SKM-1 treated with dmso at 0.1 percent for 144 hours (cell line): ENCODE measurements at regions not wholly inside any gene's neighbourhood (a gene's known extent, or its start where the extent isn't known, plus 50 kb on each side); places are given as distances from the start of the nearest gene placed in this dataset.

ENCODE experiments used
- DNase-seq: peaks from one replicate; lab custom pipeline; 2025; ENCODE audit not compliant: unreplicated experiment; lab: John Stamatoyannopoulos, UW

DNA sequence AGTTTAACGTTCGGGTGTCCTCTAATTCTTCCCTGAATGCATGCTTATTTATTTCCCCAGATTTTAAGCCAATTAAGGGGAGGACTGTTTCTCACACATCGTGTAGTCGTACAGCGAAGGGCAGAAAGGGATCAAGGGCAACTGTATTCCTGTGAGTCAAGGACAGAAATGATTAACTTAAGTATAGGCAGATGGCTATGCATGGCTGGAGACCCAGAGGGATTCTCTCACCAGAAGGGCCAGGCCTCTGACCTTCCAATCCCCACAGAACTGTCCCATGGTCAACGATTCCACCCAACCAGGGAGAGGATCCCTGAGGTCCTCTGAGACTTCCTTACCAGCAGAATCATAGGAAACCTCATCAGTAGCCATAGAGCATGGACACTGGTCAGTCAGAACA, 161.8 kb upstream of the MAP1B start:
- DNase-seq: no peak

DNA sequence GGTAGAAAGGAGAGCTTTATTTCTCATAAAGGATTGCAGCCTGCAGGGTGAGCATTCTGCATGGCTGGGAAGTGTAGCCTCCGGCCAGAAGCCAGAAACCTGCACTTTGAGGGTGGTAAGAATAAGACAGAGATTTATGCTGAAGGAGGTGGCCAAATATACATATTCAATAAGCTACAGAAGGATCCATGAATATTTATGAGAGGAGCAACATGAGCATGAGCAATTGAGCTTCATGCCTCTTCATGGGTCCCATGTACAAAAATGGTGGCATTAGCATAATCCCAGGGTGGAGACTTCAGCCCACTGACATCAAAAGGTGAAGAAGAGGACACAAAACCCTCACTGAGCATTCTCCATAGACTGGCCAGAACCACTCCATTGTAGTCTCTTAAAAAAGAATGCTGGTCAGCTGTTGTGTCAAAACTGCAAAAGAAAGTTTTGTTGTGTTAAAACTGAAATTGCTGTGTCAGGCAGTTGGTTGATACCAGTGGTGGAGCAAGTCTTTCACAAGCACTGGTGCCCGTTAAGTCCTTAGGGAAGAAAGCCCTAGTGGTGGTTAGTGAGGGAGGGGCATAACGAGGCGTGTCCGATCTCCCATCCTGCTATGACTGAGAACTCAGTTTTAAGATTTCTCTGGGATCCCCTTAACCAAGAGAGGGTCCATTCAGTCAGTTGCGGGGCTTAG, 160.8 kb upstream of the MAP1B start:
- no peak for DNase-seq

DNA sequence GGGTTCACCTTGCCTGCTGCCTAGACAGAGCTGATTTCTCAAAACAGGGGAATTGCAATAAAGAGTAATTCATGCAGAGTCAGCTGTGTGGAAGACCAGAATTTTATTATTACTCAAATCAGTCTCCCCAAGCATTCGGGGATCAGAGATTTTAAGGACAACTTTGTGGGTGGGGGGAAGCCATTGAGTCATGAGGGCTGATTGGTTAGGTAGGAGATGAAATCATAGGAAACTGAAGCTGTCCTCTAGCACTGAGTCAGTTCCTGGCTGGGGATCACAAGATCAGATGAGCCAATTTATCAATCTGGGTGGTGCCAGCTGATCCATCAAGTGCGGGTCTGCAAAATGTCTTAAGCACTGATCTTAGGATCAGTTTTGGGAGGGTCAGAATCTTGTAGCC, 159.1 kb upstream of the MAP1B start:
- no peak for DNase-seq

DNA sequence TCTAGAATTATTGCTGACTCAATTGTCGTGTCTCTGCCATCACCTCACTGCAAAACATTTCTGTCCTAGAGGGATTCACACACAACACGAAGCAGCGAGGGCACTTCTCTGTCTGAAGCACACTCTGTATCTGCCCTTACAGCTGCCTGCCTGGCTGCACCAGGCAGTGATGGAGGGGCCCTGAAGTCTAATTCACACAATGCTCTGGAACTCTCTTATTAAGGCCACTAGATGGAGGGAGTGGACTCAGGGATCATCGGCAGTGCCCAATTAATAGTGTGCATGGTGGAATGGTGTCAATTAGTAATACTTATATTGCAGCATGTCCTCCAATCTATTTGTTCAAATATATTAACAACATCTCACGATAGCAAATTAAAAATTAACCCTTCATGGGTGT, 157.5 kb upstream of the MAP1B start:
- DNase-seq: no peak

DNA sequence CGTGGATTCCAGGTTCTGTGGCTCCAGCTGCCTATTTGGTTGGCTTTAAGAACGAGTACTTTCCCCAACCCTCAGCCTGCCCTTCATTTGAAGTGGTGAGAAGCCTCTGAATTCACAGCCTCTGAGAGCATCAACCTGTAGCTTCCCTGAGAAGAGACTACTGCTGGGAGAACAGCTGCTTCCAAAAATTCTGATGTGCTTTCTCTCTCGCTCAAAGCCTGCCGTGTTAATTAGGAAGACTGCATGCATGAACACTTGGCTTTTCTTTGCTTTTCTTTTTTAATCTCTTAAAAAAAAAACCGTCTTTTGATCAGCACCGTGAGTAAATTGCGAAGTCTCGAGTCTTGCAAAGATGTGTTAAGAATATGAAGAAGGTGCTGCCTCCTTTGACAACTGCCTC, 153.4 kb upstream of the MAP1B start:
- DNase-seq: no peak

DNA sequence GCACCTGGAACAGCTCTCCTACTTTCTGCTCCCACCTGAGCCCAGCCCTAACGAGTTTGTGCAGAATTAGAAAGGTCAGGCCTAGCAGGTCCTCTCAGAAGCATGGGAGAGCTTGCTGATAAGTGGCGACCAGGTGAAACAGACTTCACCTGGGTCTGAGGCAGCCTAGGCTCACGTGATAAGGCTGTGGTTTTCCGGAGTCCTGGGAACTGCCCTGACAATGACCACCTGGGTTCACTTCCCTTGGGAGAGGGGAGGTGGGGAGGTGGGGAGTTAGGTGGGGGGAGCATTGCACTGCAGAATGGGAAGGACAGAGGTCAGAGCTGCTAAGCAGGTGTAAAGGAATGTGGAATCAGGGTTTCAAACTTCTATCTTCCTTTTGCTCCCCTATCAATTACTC, 152.9 kb upstream of the MAP1B start:
- no peak for DNase-seq

DNA sequence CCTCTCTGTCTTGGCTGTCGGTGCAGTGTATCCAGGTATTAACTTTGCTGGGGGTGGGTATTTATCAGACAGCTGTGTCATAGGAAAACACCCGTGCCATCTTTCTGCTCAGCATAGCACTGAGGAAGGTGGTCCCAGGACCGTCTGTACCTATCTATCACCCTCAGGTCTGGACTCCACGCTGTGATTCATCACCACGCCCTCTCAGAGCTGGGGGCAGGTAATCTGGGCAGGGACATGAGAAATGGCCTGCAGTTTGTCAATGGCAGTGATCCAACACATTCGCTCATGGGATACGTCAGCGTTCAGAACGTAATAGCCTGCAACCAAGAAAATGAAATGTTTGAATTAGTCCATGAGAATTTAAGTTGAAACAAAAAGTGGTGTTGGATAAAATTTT, 151.6 kb upstream of the MAP1B start:
- DNase-seq: no peak

DNA sequence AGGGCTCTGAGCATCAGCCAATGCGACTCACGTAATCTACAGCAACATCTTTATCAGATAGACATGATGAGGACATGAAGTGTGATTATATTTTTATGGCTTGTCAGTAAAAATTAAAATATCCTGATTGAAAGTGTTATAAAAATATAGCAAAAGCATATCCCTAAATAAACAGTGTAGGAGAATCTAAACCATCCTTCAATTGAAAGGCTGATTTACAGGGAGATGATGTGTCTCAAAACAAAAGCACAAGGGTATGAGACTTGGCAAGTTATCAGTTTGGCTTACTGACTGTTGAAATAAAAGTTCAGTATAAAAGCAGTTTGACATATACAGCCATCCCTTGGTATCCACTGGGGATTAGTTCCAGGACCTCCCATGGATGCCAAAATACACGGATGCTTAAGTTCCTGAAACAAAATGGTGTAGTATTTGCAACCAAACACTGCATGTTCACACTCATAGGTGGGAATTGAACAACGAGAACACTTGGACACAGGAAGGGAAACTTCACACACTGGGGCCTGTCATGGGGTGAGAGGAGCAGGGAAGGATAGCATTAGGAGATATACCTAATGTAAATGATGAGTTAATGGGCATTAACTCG, 149.9 kb upstream of the MAP1B start:
- no peak for DNase-seq

DNA sequence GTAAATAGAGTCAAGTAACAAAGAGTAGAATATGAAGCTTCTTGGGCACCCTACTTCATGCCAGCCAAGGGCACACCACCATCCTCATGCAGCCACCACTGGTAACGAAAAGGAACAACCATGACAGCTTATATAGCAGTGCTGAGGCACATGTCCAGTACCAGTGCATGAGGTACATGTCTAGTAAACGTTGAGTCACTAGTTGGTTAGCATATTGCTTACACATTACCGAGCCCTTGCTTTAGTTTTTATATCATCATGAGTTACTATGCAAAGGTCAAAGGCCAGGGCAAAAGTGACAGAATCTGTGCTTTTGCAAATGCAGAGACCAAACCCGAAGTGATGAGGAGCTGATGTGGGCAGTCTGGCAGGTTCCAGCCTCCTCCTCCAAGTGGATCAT, 147.1 kb upstream of the MAP1B start:
- DNase-seq: no peak

DNA sequence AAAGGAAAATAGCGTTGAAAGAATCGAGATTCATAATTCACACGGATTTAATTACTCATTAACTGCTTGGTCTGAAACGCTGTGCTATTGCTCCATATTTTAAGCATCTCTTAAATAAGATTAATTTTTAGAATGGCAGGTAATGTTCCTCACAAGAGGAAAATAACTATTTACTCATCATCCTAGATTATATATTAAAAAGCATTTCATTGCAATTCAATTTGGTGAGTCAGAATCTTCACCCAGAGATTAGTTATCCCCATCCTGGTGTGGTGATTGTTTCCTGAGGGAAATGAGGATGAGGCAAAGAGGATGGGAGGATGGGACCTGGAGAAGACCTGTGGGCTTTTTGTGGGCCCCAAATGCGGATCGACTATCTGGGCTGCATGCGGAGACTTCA, 145.5 kb upstream of the MAP1B start:
- no peak for DNase-seq

DNA sequence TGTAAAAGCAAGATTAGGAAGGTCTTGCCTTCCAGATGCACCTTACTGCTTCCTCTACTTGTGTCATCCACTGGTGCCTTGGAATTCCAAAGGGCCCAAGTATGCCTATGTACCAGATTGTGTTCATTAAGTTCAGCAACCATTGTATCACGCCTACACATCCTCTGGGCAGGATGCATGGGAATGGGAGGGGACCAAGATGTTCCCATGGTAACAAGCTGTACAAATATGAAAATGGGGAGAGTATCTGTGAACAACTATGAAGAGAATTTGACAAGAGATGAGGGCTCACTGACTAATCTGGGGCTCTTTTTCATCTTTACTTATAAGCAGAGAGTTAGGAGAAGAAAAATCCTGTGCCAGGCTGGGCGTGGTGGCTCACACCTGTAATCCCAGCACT, 137.8 kb upstream of the MAP1B start:
- no peak for DNase-seq

DNA sequence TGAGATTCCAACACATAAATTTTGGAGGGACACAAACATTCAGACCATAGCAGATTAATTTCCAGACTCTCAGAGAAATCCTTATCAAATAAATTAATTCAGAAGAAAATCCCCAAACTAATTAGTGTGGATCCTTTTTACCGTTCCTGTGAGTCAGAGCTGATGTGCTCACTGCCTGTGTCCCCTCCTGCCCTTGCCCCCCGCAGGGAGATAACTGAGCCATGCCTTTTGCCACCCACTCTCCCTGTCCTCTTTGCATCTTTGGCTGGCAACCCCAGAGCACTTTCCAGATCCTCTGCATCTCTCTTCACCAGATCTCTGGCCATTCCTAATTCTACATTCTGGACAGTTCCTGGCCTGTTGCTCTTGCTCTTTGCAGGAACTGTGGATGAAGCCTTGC, 135.4 kb upstream of the MAP1B start:
- DNase-seq: no peak

DNA sequence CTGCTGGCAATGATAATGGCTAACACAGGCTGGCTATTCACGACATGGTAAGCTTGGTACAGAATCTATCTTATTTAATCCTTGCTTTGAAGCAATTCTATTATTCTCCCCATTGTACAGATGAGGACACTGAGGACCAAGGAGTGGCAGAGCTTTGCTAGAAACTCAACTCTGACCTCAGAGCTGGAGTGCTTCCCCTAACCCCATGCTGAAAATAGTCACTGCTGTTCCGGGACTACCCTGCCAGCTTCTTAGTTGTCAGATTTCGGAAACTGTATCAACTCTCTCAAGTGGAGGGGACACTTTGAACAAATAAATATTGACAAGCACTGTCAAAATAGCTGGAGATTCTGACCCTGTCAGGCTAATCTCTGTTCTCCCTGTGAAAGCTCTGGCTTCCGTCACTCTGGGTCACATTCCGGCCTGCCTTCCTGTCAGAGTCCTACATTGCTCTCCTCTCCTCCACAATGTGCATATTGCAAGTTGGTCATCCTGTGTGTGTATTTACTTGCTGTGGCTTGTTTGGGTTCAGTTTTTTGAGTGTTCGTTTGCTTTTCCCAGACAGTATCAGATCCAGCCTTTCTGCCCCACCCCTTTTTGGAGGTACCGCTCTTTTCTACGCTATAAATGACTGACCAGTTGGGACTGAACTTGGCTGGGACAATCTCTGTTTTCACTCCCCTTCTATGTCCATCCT, 134.3 kb upstream of the MAP1B start:
- no peak for DNase-seq

DNA sequence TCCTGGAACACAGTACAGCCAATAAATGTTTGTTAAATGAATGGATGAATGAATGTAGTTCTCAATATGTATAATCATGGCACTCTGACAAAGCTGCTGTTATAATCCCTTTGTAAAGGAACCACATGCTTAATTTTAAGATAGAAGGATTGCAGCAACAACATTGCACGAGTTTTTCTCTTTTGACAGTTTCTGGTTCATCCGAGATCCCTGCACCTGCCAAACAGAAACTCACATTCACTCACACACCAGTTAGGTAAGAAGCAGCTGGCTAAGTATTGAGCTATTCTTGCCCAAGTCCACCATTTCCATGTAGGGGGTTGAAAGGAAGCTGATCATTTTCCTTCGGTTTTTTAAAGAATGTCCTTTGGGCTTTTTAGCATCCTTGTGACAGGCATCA, 133.7 kb upstream of the MAP1B start:
- DNase-seq: no peak

DNA sequence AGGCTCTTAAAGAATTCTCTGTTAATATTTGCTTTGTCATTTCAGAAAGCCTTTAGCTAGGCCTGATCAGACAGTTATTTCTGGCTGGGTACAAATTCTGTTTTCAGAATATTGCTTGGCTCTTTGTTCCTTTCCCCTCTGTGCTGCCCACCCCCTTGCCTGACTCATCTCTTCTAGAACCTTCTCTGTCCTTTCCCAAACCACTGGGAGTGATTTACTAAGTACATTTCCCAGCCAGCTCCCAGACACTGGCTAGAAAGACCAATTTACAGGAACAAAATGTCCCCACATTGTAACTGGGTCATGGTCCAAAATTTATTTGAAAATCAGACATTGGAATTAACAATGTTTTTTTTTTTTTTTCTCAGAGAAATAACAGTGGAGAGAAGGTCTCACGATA, 133.1 kb upstream of the MAP1B start:
- no peak for DNase-seq

DNA sequence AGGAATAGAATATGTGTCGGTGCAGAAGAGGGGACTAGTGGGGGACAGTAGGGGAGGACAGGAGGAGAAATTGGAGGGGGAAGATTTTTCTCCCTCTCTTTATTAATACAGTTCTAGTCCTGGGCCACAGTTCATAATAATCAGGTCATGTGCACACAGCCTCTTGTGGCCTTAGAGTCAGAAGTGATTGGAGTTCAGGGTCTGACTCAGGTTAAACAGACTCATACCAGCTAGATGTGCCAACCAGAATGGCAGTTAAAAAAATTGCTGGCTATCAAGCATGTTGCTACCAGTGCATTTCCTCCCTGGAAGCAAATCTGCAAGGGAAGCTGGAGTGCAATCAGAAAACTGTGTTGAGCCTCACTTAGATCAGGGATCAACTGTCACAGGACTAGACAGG, 132.7 kb upstream of the MAP1B start:
- no peak for DNase-seq

DNA sequence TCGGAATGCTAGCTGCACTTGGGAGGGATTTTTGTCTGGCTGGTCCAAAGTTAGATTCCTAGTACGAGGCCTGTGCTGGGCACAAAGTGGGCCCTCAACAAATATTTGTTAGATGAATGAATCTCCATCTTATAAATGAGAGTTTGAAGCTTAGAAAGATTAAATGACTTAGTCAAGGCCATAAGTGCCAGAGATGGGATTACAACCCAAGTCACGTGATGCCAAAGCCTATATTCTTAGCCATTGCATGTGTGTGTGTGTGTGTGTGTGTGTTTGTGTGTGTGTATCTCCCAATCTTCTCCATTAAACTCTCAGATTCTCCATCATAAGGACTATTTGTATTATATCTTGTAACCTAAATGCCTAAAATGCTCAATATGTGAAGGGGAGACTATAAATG, 130.8 kb upstream of the MAP1B start:
- DNase-seq: no peak

DNA sequence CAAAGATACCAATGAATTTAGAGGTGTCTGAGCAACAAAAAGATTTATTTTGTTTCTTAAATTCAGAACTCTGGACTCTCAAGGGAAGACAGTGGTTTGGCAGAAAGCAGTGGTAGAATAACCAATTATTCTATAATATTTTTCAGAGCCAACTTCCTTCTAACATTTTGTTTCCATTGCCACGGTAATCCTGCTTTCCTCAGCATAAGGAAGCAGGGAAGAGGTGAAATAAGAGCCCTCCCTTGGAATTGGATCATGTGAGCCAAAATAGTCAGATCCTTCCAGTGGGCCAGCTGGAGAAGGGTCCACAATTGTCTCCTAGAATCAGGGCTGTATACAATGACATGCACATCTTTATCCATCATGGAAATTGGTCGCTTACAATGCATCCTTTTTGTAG, 130.0 kb upstream of the MAP1B start:
- no peak for DNase-seq

DNA sequence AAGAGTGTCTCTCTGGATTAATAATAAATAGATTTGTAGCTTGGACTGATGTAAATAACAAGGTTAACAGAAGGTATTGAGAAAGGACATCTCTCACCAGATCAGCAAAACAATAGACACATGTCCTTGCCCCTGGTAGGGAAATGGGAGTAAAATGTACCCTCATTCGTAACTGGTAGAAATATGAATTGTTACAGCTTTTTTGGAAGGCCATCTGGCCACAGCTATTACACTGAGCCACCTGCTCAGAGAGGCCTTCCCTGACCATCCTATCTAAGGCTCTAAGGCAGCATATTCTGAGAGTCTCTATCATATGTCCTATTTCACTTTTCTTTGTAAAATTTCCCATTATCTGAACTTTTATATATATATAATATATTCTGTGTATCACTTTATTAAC, 129.1 kb upstream of the MAP1B start:
- DNase-seq: no peak

DNA sequence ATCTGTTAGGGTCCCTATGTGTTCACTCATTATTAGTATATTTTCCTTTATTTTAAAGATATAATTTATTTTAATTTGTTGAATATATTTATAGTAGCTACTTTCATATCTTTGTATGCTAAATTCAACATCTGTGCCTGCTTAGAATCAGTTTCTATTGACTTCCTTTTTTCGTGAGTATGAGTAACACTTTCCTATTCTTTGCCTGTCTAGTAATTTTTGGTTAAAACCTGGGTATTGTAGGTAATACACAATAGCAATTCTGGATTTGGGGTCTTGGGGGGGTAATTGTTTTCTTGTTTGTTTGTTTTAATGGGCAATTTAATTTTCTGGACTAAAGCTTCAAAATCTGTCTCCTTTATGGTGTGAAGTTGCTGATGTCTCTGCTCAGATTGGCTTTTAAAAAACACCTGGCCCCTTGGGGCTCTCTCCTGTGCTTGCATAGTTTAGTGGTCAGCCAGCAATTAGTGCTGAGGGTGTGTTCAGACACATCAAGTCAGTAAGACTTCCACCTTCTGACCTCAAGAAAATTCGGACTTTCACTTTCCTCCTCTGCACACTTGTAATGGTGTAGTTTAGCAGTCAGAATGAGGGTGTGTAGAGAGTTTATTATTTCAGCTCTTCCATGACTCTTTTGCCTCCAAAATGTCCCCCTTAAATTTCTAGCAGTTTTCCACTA, 124.4 kb upstream of the MAP1B start:
- no peak for DNase-seq

DNA sequence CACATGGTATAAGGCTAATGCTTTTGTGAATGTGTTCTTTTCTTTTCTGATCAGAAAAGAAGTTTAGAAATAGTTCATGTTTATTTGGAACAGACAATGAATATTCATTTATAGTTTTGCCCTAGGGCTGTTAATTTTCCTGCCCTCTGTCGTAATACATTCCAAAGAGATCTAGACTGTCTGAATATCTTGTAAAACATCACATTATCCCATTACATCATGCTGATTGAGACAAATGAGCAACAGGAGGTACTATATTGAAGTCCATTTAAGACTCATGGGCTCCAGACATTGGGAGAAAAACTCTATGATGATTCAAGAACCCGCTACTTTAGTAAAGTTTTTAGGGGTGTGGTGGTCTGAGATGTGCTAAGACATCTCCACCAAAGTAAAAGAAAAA, 121.2 kb upstream of the MAP1B start:
- DNase-seq: no peak

DNA sequence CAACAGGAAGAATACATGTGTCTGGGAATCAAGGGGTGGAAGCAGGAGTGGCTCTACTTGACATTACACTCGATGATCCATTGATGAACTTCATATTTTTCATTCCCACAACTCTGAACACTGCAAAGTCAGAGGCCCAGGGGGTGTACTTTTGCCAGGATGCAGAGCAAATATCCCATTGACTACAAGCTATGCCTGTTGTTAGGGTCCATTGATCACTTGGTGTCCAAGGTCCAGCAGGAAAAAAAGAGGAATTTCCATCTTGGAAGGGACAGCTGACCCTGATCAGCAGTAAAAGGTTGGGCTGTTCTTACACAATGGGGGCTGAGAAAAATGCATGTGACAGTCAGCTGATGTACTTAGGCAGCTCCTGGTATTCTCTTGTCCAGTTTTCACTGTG, 118.5 kb upstream of the MAP1B start:
- DNase-seq: no peak
